ENCODE measurements at regions not wholly inside any gene's neighbourhood (a gene's known extent, or its start where the extent isn't known, plus 50 kb on each side); places are given as distances from the start of the nearest gene placed in this dataset.

DNA sequence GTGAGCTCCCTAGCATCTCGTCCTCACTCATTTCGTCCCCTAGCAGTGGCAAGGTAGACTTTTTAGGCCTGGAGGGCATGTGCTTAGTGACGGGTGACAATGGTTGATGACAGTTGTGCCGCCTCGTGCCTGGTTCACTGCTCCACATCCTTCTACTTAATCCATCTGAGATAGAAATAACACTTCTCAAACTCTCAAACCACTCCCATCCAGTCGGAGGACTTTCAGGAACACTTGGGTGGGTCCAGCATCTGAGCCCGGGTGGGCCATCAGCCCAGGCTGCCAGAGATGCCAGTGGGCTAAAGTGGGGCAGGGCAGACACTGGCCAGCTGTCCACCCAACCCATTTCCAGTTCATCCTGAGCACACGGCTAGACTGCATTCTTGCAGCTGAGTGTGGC, 79.7 kb upstream of the SMAD3 start (continued):
- TF ChIP-seq, protein P1, sequence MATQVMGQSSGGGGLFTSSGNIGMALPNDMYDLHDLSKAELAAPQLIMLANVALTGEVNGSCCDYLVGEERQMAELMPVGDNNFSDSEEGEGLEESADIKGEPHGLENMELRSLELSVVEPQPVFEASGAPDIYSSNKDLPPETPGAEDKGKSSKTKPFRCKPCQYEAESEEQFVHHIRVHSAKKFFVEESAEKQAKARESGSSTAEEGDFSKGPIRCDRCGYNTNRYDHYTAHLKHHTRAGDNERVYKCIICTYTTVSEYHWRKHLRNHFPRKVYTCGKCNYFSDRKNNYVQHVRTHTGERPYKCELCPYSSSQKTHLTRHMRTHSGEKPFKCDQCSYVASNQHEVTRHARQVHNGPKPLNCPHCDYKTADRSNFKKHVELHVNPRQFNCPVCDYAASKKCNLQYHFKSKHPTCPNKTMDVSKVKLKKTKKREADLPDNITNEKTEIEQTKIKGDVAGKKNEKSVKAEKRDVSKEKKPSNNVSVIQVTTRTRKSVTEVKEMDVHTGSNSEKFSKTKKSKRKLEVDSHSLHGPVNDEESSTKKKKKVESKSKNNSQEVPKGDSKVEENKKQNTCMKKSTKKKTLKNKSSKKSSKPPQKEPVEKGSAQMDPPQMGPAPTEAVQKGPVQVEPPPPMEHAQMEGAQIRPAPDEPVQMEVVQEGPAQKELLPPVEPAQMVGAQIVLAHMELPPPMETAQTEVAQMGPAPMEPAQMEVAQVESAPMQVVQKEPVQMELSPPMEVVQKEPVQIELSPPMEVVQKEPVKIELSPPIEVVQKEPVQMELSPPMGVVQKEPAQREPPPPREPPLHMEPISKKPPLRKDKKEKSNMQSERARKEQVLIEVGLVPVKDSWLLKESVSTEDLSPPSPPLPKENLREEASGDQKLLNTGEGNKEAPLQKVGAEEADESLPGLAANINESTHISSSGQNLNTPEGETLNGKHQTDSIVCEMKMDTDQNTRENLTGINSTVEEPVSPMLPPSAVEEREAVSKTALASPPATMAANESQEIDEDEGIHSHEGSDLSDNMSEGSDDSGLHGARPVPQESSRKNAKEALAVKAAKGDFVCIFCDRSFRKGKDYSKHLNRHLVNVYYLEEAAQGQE (IDR thresholded peaks at IDR 0.05; ENCODE audit: unreplicated experiment) = no peak
- TF ChIP-seq STAT1 (IDR thresholded peaks at IDR 0.05; ENCODE audit: unreplicated experiment) = no peak

DNA sequence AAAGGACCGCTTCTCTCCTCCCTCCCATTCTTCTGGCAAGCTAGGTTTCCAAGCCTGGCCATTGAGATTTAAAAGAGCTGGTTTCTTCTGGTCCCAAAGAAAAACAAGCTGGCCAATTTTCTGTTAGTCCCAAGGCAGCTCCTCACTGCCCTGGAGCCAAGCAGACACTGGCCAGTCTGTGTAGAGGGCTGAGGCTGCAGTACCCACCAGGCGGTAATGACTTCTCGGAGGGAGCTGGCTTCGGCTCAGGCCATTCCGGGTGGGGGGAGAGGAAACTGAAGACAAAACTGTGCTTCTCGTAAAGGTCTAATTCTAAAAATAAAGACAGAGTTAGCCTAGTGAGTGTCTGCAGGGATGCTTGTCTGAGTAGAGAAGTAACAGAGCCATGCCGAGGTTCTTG, 78.5 kb upstream of the SMAD3 start:
- H3K27ac ChIP-seq (ENCODE audit: low read depth) = no peak overlapping the region
- H3K4me2 ChIP-seq = no peak overlapping the region
- peak overlapping the region; percentile 72; the same call in 1 of the 2 replicates for H2AFZ ChIP-seq
- no peaks in the 10 kb centered on the region; the same call in 1 of the 2 replicates for H4K20me1 ChIP-seq (replicated peaks; ENCODE audit: insufficient read depth)
- H3K9me2 ChIP-seq (ENCODE audit: insufficient read depth) = peaks cover 12% of the 10 kb centered on the region
- Mint-ChIP-seq H3K4me1 (peaks cover 2% of the 10 kb centered on the region; the same call in 1 of the 3 replicates), H3K36me3 (ENCODE audit: low read depth) (no peaks in the 10 kb centered on the region), H3K9me3 (no peaks in the 10 kb centered on the region), H3K27ac (no peak overlapping the region), H3K27me3 (ENCODE audit: insufficient read depth, low read depth, poor library complexity) (peaks cover 3% of the 10 kb centered on the region), H3K4me3 (no peak overlapping the region)
- H3K4me1 ChIP-seq (ENCODE audit: insufficient read depth) = no peaks in the 10 kb centered on the region
- H3K27me3 ChIP-seq (ENCODE audit: insufficient read depth) = no peaks in the 10 kb centered on the region
- H3F3A ChIP-seq (replicated peaks; ENCODE audit: low read depth) = no peaks in the 10 kb centered on the region
- no peaks in the 10 kb centered on the region for H3K36me3 ChIP-seq (ENCODE audit: insufficient read depth)
- TF ChIP-seq, protein P1 (IDR thresholded peaks at IDR 0.05; ENCODE audit: unreplicated experiment) = no peak
- TF ChIP-seq EZH2 (IDR thresholded peaks at IDR 0.05; ENCODE audit: low read depth, unreplicated experiment) = no peak
- no peaks in the 10 kb centered on the region for H3K79me2 ChIP-seq (replicated peaks; ENCODE audit: insufficient read depth)
- DNase-seq (ENCODE audit: low spot score) = no peak
- no peak overlapping the region for H3K4me3 ChIP-seq
- no peak for ATAC-seq

DNA sequence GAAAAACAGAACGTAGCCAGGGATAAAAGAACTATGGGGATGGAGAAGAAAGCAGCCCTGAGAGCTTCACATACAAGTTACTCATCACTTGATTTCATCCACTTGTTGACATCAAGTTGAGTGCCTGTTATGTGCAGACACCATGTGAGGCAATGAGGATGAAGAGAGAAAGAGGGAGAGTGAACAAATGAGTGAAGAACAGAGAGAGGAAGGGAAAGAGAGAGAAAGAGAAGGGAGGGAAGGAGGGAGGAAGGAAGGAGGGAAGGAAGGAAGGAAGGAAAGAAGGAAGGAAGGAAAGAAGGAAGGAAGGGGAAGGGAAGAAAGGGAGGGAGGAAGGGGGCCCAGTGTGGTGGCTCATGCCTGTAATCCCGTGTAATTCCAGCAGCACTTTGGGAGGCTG, 72.3 kb upstream of the SMAD3 start:
- Histone ChIP-seq H3K79me2 (replicated peaks; ENCODE audit: insufficient read depth) (no peaks in the 10 kb centered on the region), H3K27me3 (ENCODE audit: insufficient read depth) (no peaks in the 10 kb centered on the region), H3K4me1 (ENCODE audit: insufficient read depth) (no peaks in the 10 kb centered on the region; the same call in 1 of the 2 replicates), H3K36me3 (ENCODE audit: insufficient read depth) (no peaks in the 10 kb centered on the region), H3K4me3 (no peak overlapping the region), H3K27ac (ENCODE audit: low read depth) (no peak overlapping the region), H3K4me2 (no peak overlapping the region), H4K20me1 (replicated peaks; ENCODE audit: insufficient read depth) (no peaks in the 10 kb centered on the region; the same call in 1 of the 2 replicates), H3K9me2 (ENCODE audit: insufficient read depth) (no peaks in the 10 kb centered on the region), H2AFZ (no peak overlapping the region), H3F3A (replicated peaks; ENCODE audit: low read depth) (no peaks in the 10 kb centered on the region)
- no peaks in the 10 kb centered on the region; the same call in 2 of the 3 replicates for H3K4me1 Mint-ChIP-seq
- ATAC-seq = no peak
- H3K27me3 Mint-ChIP-seq (ENCODE audit: insufficient read depth, low read depth, poor library complexity) = no peaks in the 10 kb centered on the region
- no peaks in the 10 kb centered on the region for H3K9me3 Mint-ChIP-seq
- no peaks in the 10 kb centered on the region for H3K36me3 Mint-ChIP-seq (ENCODE audit: low read depth)
- no peak for DNase-seq (ENCODE audit: low spot score)
- H3K4me3 Mint-ChIP-seq = no peak overlapping the region
- H3K27ac Mint-ChIP-seq = no peak overlapping the region
- no peak for TF ChIP-seq ZNF331 (CRISPR knock-in tag; IDR thresholded peaks at IDR 0.05; ENCODE audit: low read depth)
- TF ChIP-seq, protein P2, sequence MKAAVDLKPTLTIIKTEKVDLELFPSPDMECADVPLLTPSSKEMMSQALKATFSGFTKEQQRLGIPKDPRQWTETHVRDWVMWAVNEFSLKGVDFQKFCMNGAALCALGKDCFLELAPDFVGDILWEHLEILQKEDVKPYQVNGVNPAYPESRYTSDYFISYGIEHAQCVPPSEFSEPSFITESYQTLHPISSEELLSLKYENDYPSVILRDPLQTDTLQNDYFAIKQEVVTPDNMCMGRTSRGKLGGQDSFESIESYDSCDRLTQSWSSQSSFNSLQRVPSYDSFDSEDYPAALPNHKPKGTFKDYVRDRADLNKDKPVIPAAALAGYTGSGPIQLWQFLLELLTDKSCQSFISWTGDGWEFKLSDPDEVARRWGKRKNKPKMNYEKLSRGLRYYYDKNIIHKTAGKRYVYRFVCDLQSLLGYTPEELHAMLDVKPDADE (IDR thresholded peaks at IDR 0.05) = no peak
- TF ChIP-seq EZH2phosphoT487 (IDR thresholded peaks at IDR 0.05; ENCODE audit: unreplicated experiment) = no peak
- TF ChIP-seq, protein P1 (IDR thresholded peaks at IDR 0.05; ENCODE audit: unreplicated experiment) = no peak
- TF ChIP-seq, protein P3, sequence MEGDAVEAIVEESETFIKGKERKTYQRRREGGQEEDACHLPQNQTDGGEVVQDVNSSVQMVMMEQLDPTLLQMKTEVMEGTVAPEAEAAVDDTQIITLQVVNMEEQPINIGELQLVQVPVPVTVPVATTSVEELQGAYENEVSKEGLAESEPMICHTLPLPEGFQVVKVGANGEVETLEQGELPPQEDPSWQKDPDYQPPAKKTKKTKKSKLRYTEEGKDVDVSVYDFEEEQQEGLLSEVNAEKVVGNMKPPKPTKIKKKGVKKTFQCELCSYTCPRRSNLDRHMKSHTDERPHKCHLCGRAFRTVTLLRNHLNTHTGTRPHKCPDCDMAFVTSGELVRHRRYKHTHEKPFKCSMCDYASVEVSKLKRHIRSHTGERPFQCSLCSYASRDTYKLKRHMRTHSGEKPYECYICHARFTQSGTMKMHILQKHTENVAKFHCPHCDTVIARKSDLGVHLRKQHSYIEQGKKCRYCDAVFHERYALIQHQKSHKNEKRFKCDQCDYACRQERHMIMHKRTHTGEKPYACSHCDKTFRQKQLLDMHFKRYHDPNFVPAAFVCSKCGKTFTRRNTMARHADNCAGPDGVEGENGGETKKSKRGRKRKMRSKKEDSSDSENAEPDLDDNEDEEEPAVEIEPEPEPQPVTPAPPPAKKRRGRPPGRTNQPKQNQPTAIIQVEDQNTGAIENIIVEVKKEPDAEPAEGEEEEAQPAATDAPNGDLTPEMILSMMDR (conservative IDR thresholded peaks at IDR 0.05; ENCODE audit: low read depth in 2 of 2) = no peak
- TF ChIP-seq POLR2AphosphoS5 (IDR thresholded peaks at IDR 0.05; ENCODE audit: low read depth) = no peak
- no peak for TF ChIP-seq STAT1 (IDR thresholded peaks at IDR 0.05; ENCODE audit: unreplicated experiment)

Measured in GM23338 (cell line).